ENCODE measurements at regions not wholly inside any gene's neighbourhood (a gene's known extent, or its start where the extent isn't known, plus 50 kb on each side); places are given as distances from the start of the nearest gene placed in this dataset.

GRCh38 chr4:182073278-182073677, 169.9 kb upstream of the TENM3 start:
- TF ChIP-seq CTCF (IDR thresholded peaks at IDR 0.05) (no peak), POLR2A (IDR thresholded peaks at IDR 0.05) (no peak)
